ENCODE measurements at regions not wholly inside any gene's neighbourhood (a gene's known extent, or its start where the extent isn't known, plus 50 kb on each side); places are given as distances from the start of the nearest gene placed in this dataset.

- Histone ChIP-seq H3K9me3 (no peaks in the 10 kb centered on the region), H3K4me3 (no peak overlapping the region), H3K4me1 (no peaks in the 10 kb centered on the region), H3K27me3 (no peaks in the 10 kb centered on the region), H3K36me3 (no peaks in the 10 kb centered on the region), H3K27ac (no peak overlapping the region)
- no peak for TF ChIP-seq POLR2A (IDR thresholded peaks at IDR 0.05)
- TF ChIP-seq POLR2AphosphoS5 (IDR thresholded peaks at IDR 0.05), result no peak
- no peak for TF ChIP-seq CTCF (IDR thresholded peaks at IDR 0.05)
- TF ChIP-seq EP300 (IDR thresholded peaks at IDR 0.05), result no peak
- WGBS, 2 donors, result 90 to 96% methylated on average over 1 of the region's 1 CpG
- DNase-seq, result no peak
- no peak for ATAC-seq (ENCODE audit: low FRiP score in 2 of 2)
These were observed 607.1 kb downstream of the PCDH18 start for GRCh38 chr4:136925203-136925602.

GRCh38 chr4:136922066-136922465 lies 610.2 kb downstream of the PCDH18 start:
- DNase-seq (no peak), ATAC-seq (ENCODE audit: low FRiP score in 2 of 2) (no peak)
- TF ChIP-seq CTCF (IDR thresholded peaks at IDR 0.05), result no peak
- TF ChIP-seq EP300 (IDR thresholded peaks at IDR 0.05), result no peak
- TF ChIP-seq POLR2AphosphoS5 (IDR thresholded peaks at IDR 0.05), result no peak
- TF ChIP-seq POLR2A (IDR thresholded peaks at IDR 0.05), result no peak

GRCh38 chr4:136920092-136920881 lies 612.0 kb downstream of the PCDH18 start:
- no peak overlapping the region for H3K27ac ChIP-seq
- 84 to 86% methylated on average over 1 of the region's 1 CpG for WGBS, 2 donors
- no peak for ATAC-seq (ENCODE audit: low FRiP score in 2 of 2)
- no peaks in the 10 kb centered on the region for H3K27me3 ChIP-seq
- H3K36me3 ChIP-seq, result no peaks in the 10 kb centered on the region
- H3K9me3 ChIP-seq, result no peaks in the 10 kb centered on the region
- TF ChIP-seq CTCF (IDR thresholded peaks at IDR 0.05) (no peak), POLR2AphosphoS5 (IDR thresholded peaks at IDR 0.05) (no peak), EP300 (IDR thresholded peaks at IDR 0.05) (no peak), POLR2A (IDR thresholded peaks at IDR 0.05) (no peak)
- DNase-seq, result no peak
- H3K4me3 ChIP-seq, result no peak overlapping the region
- H3K4me1 ChIP-seq, result no peaks in the 10 kb centered on the region

More at GRCh38 chr4:136922066-136922465, 610.2 kb downstream of the PCDH18 start:
- no peaks in the 10 kb centered on the region for H3K4me1 ChIP-seq
- no peaks in the 10 kb centered on the region for H3K36me3 ChIP-seq
- no peak overlapping the region for H3K27ac ChIP-seq
- H3K4me3 ChIP-seq, result no peak overlapping the region
- no peaks in the 10 kb centered on the region for H3K9me3 ChIP-seq
- no peaks in the 10 kb centered on the region for H3K27me3 ChIP-seq

GRCh38 chr4:136918772-136919171 lies 613.5 kb downstream of the PCDH18 start:
- no peak for DNase-seq

More at GRCh38 chr4:136918772-136919171, 613.5 kb downstream of the PCDH18 start:
- no peaks in the 10 kb centered on the region for H3K4me1 ChIP-seq
- no peaks in the 10 kb centered on the region for H3K27me3 ChIP-seq
- no peak overlapping the region for H3K4me3 ChIP-seq
- H3K36me3 ChIP-seq, result no peaks in the 10 kb centered on the region
- WGBS, 2 donors, result 88 to 91% methylated on average over 4 of the region's 4 CpGs
- peak in 1 of 2 donors; percentile 54 for ATAC-seq (ENCODE audit: low FRiP score in 2 of 2)
- TF ChIP-seq POLR2AphosphoS5 (IDR thresholded peaks at IDR 0.05) (no peak), EP300 (IDR thresholded peaks at IDR 0.05) (no peak), POLR2A (IDR thresholded peaks at IDR 0.05) (no peak), CTCF (IDR thresholded peaks at IDR 0.05) (no peak)
- no peaks in the 10 kb centered on the region for H3K9me3 ChIP-seq
- no peak overlapping the region for H3K27ac ChIP-seq
